Sciatic nerve (tissue), 2 donors: ENCODE measurements at regions not wholly inside any gene's neighbourhood (a gene's known extent, or its start where the extent isn't known, plus 50 kb on each side); places are given as distances from the start of the nearest gene placed in this dataset.

Experiments
- ATAC-seq: fragments of 200-7000 bp; cut with Tn5 transposase; one replicate; pipeline ENCODE4 v1.9.1; 2020; ENCODE audit warnings: mild to moderate bottlenecking, moderate library complexity
- DNase-seq: peaks from one replicate; pipeline ENCODE4 v3.0.0-alpha.2; 2020; ENCODE audit warnings: low spot score
- intact Hi-C: fragments of 100-400 bp; cut with DNase I; formaldehyde crosslinking; loops from one replicate; pipeline ENCODE4 v1.14.2; 2022
- donor health status: DM: no; HTN: no; CAD: no.
- donor health status: DM: no; HTN: no; CAD: no.

DNA sequence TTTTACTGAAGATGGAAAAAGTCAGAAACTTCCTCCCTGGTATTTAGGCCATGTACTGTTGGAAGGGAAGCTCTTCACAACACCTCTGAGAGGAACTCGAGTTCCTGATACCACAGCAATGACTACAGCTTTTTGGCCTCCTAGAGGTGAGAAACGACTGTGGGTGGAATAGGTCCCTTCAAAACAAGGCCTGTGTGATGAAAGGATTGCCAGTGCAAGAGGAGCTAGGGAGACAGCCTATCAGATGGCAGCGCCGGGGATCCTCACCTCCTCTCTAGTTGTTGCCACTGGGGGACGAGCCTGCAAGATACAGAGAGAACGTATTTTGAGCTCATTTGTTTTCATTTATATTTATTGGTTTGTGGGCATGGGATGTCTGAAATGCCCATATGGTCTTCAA is 187.8 kb upstream of the KCND3 start:
- DNase-seq (no peak), ATAC-seq (no peak)
- intact Hi-C loops: no loop called here

DNA sequence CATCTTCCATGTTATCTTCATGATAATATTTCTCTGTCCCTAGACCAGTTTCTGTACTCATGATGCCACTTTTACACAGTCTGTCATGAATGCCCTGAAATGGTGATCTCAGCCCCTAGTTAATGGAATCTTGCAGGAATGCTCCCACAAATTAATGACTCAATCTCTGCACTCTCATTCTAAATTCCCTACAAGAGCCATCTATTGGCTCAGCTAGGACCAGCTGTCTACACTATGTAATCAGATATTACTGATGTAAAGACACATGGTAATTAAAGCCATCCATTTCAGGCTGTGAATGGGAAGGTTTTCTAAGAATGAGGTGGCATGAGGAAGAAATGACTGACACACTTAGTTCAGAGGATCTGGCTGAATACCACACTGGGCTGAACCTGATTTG is 199.1 kb upstream of the KCND3 start:
- intact Hi-C loops: no loop called here
- no peak for ATAC-seq

DNA sequence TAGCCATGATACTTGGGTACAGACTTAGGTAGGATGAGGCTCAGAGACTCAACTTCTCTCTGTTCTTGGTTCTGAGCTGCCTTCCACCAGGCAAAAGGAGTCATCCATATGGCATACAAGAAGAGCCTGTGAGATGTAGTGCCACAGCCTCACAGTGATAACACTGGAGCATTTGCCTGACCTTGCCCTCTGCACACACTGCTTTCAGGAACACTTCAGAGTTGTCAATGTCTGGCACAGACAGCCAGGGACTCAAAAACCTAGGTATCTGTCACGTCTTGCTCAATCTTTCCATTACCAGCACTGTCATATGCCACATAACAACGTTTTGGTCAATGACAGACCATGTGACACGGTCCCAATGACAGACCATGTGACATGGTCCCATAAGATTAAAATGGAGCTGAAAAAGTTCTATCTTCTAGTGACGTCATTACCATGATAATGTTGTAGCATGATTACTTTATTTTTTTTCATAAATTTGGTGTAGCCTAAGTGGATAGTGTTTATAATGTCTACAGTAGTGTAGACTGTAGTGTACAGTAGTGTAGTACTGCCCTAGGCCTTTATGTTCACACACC is 199.9 kb upstream of the CTTNBP2NL start:
- DNase-seq: no peak
- intact Hi-C loops: no loop called here
- ATAC-seq: no peak

More for the DNA sequence above, 199.1 kb upstream of the KCND3 start:
- no peak for DNase-seq

DNA sequence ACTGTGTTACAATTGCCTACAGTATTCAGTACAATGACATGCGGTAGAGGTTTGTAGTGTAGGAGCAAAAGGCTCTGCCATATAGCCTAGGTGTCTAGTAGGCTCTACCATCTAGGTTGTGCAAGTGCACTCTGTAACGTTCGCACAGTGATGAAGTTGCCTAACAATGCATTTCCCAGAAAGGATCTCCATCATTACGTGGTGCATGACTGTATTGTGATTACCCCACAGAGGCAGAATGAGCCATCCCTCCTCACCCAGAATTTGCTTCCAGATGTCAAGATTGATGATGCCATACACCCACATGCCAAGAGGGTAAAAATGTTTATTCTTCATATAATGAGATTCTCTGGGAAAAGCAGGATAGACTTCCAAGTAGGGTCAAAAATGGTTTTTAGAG is 199.3 kb upstream of the CTTNBP2NL start:
- intact Hi-C loops: no loop called here

GRCh38 chr1:112209493-112209892 is 186.5 kb upstream of the CTTNBP2NL start:
- intact Hi-C loops: no loop called here
- ATAC-seq (no peak), DNase-seq (no peak)

More for the DNA sequence above, 199.3 kb upstream of the CTTNBP2NL start:
- ATAC-seq (no peak), DNase-seq (no peak)

DNA sequence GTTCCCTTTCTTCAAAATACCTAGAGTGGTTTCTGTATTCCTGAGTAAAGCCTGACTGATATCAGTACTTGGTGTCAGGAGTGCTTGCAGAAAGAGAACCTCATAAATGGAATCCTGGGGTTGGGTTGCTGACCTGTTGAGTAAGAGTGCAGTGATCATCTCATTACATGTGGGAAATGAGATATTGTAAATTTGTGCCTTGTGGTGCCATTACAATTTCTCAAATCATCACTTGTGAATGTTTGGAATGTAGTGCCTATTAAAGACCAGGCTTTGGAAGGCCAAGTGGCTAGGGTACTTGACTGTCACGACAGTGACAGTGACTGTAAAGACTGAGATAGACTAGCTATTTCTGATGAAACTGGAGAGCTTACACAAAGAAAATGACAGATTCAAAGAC is 176.7 kb upstream of the CTTNBP2NL start:
- intact Hi-C loops: no loop called here
- DNase-seq (no peak), ATAC-seq (no peak)

- intact Hi-C loops: no loop called here
- ATAC-seq: no peak
Observed at GRCh38 chr1:112230232-112230631, 165.8 kb upstream of the CTTNBP2NL start.

DNA sequence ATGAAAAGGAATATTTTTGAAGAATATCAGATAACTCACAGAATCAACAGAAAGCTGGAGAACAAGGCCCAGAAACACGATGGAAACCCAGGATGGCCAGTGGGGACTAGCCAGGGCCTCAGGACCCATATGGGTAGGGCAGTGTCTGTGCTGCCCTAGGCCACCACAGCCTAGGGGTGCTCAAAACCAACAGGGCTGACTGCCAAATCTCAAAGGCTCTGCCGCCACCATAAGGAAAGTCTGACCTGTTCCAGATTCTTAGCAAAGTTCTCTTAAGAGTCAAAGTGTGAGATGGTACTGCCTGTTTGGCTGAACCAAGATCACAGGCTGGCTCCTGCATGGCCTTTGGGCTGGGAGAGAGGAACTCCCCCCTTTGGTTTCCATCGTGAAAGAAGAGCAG is 164.7 kb upstream of the CTTNBP2NL start:
- intact Hi-C loops: no loop called here
- no peak for DNase-seq
- ATAC-seq: no peak

More at GRCh38 chr1:112230232-112230631, 165.8 kb upstream of the CTTNBP2NL start:
- no peak for DNase-seq

DNA sequence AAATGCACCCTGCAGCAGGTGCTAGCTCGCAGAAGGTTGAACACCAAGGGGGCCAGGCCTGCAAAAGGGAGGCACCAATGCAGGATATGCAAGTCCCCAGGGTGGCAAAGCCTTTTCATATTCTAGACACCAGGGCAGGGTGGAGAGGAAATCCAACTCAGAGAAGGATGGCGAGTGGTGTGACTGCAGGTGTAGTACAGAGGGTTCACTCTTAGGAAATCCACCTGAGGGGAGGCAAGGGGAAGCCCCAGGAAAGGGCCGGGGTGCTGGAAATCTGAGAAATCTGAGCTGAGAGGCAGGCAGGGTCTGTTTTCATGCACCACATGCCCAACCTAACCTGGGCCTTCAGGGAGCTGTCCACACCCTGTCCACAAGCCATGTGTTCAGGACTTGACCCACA is 163.2 kb upstream of the CTTNBP2NL start:
- ATAC-seq (no peak), DNase-seq (no peak)
- intact Hi-C loops: no loop called here

- intact Hi-C loops: no loop called here
- ATAC-seq (no peak), DNase-seq (no peak)
Observed at GRCh38 chr1:112234710-112235109, 161.3 kb upstream of the CTTNBP2NL start.

- intact Hi-C loops: no loop called here
- DNase-seq: no peak
- no peak for ATAC-seq
Observed at GRCh38 chr1:112237983-112238545, 157.9 kb upstream of the CTTNBP2NL start.

GRCh38 chr1:112239683-112240330 is 156.2 kb upstream of the CTTNBP2NL start:
- ATAC-seq (no peak), DNase-seq (no peak)
- intact Hi-C loops: no loop called here

DNA sequence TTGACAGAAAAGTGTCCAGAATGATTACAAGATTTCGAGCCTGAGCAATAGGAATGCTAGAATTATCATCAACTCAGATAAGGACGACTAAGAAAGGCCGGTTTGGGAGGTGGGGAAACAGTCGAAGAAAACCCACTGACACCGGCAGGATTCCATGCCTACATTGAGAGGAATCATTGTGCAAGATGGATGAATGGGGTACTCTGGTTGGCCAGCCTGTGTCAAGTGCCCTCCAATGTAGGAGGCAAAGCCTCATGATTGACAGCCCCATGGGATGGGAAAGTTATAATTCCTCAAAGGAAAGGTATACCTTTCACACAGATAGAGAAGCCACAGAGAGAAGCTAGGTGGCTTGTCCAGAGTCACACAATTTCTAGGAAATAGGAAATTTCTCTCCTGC is 153.5 kb upstream of the CTTNBP2NL start:
- no peak for DNase-seq
- intact Hi-C loops: no loop called here
- no peak for ATAC-seq

DNA sequence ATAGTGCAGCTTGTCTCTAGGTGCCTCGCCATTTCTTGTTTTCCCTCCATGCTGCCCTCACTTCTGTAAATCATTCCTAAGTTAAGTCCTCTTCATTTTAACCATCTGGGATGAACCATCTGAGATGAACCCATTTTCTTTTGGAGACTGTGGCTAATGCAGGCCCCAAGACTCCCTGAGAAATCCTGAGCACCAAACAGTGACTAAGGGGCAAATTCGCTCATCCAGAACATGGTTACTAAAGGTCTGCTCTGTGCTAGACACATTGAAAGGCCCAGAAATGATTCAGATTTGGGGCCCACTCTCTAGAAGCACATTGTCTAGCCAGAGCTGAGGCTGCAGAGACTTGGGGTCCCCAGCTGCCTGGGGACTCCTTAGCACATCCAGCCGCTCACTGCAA is 151.9 kb upstream of the CTTNBP2NL start:
- intact Hi-C loops: no loop called here
- no peak for DNase-seq
- ATAC-seq: no peak

- no peak for ATAC-seq
- no peak for DNase-seq
- intact Hi-C loops: no loop called here
Observed at GRCh38 chr1:112245114-112245513, 150.9 kb upstream of the CTTNBP2NL start.

- no peak for DNase-seq
- intact Hi-C loops: no loop called here
- no peak for ATAC-seq
Observed at GRCh38 chr1:112247036-112247597, 148.9 kb upstream of the CTTNBP2NL start.

- DNase-seq (peak; percentile 66), ATAC-seq (peak; percentile 21)
- intact Hi-C loops: no loop called here
Observed at GRCh38 chr1:112247961-112248360, 148.1 kb upstream of the CTTNBP2NL start.

DNA sequence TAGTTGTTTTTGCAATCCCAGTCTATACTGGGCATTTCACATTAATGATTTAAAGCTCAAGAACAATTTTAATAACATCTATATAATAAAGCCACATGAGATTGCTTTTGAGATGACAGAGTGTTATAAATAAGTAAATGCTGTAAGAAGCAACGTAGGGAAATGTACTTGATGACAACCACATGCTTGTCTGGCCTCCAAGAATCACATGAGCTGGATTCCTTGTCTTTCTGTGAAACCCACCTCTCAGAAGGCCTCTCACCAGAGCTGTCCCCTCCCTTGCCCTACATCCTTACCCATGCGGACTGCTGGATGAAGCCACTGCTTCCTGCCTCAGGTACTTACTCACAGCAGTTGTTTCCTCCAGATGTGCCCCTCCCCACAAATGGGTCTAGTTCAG is 145.1 kb upstream of the CTTNBP2NL start:
- ATAC-seq (no peak), DNase-seq (no peak)
- intact Hi-C loops: no loop called here

DNA sequence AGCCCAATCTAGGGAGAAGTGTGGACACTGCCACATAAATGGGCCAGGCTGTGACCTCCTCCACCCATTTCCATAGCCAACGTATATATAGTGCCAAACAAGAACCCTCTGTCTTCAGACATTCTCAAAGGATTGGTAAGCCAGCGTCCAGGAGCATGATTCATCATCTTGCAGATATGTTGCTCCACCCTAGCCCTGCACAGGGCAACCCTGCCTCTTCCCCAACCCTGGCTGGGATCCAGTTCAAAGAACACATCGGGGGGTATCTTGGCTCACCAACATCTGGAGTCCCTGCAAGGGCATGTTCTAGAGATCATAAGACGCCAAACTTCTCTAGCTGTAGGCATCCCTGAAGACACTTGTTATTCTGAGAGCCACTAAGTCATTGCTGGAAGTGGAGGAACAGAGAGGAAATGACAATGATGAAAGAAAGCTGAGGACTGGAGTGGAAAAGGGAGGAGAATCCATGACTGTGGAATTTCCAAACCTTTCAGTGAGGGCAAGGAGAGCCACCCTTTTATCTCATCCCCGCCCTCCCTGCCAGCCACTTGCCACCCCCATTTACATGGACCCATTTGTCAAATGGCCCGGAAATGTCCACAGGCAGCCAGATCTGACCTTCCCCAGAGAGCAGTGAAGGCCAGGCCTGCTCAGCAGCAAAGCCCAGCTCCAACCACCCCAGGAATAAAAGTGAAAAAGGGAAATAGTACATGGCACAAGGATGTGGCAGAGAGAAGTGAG is 144.1 kb upstream of the CTTNBP2NL start:
- ATAC-seq (peak; percentile 24), DNase-seq (no peak)
- intact Hi-C loops: no loop called here

- intact Hi-C loops: no loop called here
- no peak for DNase-seq
- ATAC-seq: no peak
Observed at GRCh38 chr1:112253366-112253765, 142.6 kb upstream of the CTTNBP2NL start.
